ENCODE measurements at regions not wholly inside any gene's neighbourhood (a gene's known extent, or its start where the extent isn't known, plus 50 kb on each side); places are given as distances from the start of the nearest gene placed in this dataset.
"Not testable (repeated sequence)": the region's sequence is repeated elsewhere in the genome, so short reads cannot be mapped to it uniquely, and the experiment has no call there.

DNA sequence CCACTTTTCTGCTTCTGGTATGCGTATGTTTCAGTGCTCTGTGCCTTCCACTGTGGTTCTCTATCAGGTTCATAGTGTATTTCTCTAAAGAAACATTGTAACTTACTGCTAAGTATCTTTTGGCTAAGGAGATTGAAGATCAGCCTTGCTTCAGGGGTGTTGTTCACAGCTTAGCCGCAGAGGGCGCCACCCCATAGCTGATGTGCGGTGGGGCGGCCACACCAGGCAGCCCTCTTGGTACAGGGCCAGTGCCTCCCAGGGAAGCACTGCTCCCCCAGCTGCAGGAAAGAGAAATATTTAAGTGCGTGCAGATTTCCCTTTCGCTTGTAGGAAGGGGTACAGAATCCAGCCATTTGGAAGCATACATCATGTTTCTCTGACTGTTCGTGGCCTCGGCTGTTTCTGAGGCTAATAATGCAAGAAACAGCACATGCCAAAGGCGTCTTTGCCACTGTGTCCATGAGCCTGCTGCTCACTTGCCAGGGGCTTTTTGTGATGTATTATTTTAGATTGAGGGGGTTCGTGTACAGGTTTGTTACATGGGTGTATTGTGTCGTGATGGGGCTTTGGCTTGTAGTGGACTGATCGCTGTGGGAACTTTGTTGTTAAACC is 67.2 kb downstream of the CDRT15L2 start:
- peak; percentile 64 for TF ChIP-seq CTCF (conservative IDR thresholded peaks at IDR 0.05)
- TF ChIP-seq ZFX (IDR thresholded peaks at IDR 0.05) = not testable (repeated sequence)
